PC-3 (cell line): ENCODE measurements at regions not wholly inside any gene's neighbourhood (a gene's known extent, or its start where the extent isn't known, plus 50 kb on each side); places are given as distances from the start of the nearest gene placed in this dataset.

Experiments
- ATAC-seq: fragments of 200-7000 bp; cut with Tn5 transposase; 2 replicates; pipeline ENCODE4 v1.9.1; 2020; ENCODE audit warnings: mild to moderate bottlenecking, moderate library complexity
- BruUV-seq: library from RNA; stranded (reverse); fragments of 400-500 nt; replicated peaks from 2 replicates; lab custom pipeline; 2021; lab: Mats Ljungman, UMichigan
- CTCF ChIA-PET: fragments of 300-600 bp; sonication (Branson Sonifier 250); formaldehyde crosslinking; loops from one replicate; lab custom pipeline; 2022; ENCODE audit warnings: antibody characterized with exemption; lab: Charles Lee
- POLR2A ChIA-PET: fragments of 300-600 bp; sonication (Branson Sonifier 250); formaldehyde crosslinking; loops from one replicate; lab custom pipeline; 2022; ENCODE audit warnings: antibody characterized with exemption; ENCODE audit not compliant: unreplicated experiment; lab: Charles Lee
- DNase-seq: peaks from one replicate; pipeline ENCODE4 v3.0.0-alpha.2; 2015
- H2AFZ ChIP-seq: fragments of 300-600 bp; sonication (generic); 2 replicates; pipeline ENCODE4 v1.6.0; 2016; ENCODE audit warnings: antibody characterized with exemption, low read length
- H3F3A ChIP-seq: fragments of 300-600 bp; sonication (generic); one replicate; pipeline ENCODE4 v1.6.0; 2017; ENCODE audit warnings: antibody characterized with exemption, low read length, control low read depth, mild to moderate bottlenecking; ENCODE audit not compliant: unreplicated experiment
- H3K27ac ChIP-seq: fragments of 300-600 bp; sonication (generic); 2 replicates; pipeline ENCODE4 v1.5.1; 2016; ENCODE audit warnings: mild to moderate bottlenecking, low read length
- H3K27me3 ChIP-seq: fragments of 300-600 bp; sonication (generic); 2 replicates; pipeline ENCODE4 v1.6.1; 2016; ENCODE audit warnings: low read length, mixed read lengths
- H3K36me3 ChIP-seq: fragments of 300-600 bp; sonication (generic); 2 replicates; pipeline ENCODE4 v1.6.1; 2016; ENCODE audit warnings: low read depth, mixed run types, low read length, mixed read lengths
- H3K4me1 ChIP-seq: fragments of 300-600 bp; sonication (generic); 2 replicates; pipeline ENCODE4 v1.5.1; 2016; ENCODE audit warnings: low read length; ENCODE audit not compliant: insufficient read depth
- H3K4me2 ChIP-seq: fragments of 300-600 bp; sonication (generic); 2 replicates; pipeline ENCODE4 v1.6.0; 2016; ENCODE audit warnings: low read length
- H3K4me3 ChIP-seq: fragments of 300-600 bp; sonication (generic); 2 replicates; pipeline ENCODE4 v1.5.1; 2016; ENCODE audit warnings: mild to moderate bottlenecking, low read length, mixed read lengths
- H3K79me2 ChIP-seq: fragments of 300-600 bp; sonication (generic); 2 replicates; pipeline ENCODE4 v1.6.1; 2017; ENCODE audit warnings: low read length, mixed read lengths
- H3K9ac ChIP-seq: fragments of 300-600 bp; sonication (generic); 2 replicates; pipeline ENCODE4 v1.6.0; 2016; ENCODE audit warnings: mild to moderate bottlenecking, low read length
- H3K9me2 ChIP-seq: fragments of 300-600 bp; sonication (generic); replicated peaks from 2 replicates; pipeline ENCODE4 v1.6.1; 2016; ENCODE audit warnings: mixed run types, low read length, mixed read lengths
- H3K9me3 ChIP-seq: fragments of 300-600 bp; sonication (generic); 2 replicates; pipeline ENCODE4 v1.6.1; 2016; ENCODE audit warnings: low read length, mixed read lengths
- H4K20me1 ChIP-seq: fragments of 300-600 bp; sonication (generic); 2 replicates; pipeline ENCODE4 v1.6.1; 2016; ENCODE audit warnings: low read length, mixed read lengths
- CTCF ChIP-seq: fragments of 300-600 bp; sonication (generic); conservative IDR thresholded peaks from 2 replicates; pipeline ENCODE4 v1.5.1; 2017; ENCODE audit warnings: antibody characterized with exemption, low read depth, mild to moderate bottlenecking, low read length
- EZH2 ChIP-seq: fragments of 300-600 bp; sonication (generic); IDR thresholded peaks from one replicate; pipeline ENCODE4 v1.6.1; 2017; ENCODE audit warnings: antibody characterized with exemption, mild to moderate bottlenecking, low read length; ENCODE audit not compliant: unreplicated experiment
- EZH2phosphoT487 ChIP-seq: fragments of 300-600 bp; sonication (generic); IDR thresholded peaks from 2 replicates; pipeline ENCODE4 v1.6.1; 2018; ENCODE audit warnings: mild to moderate bottlenecking, antibody characterized with exemption, low read length, borderline replicate concordance
- intact Hi-C: fragments of 100-400 bp; cut with micrococcal nuclease; formaldehyde crosslinking; loops from 2 replicates; pipeline ENCODE4 v1.9.0; 2023

GRCh38 chr6:95119927-95120326 lies 457.4 kb upstream of the MANEA start:
- H3K9ac ChIP-seq, result no peak overlapping the region
- no peak overlapping the region for H3K4me3 ChIP-seq
- intact Hi-C loops, result no loop called here
- H3K27ac ChIP-seq, result no peak overlapping the region
- no peaks in the 10 kb centered on the region for H4K20me1 ChIP-seq
- DNase-seq (no peak), ATAC-seq (no peak)
- ChIA-PET CTCF (no interaction called here), POLR2A (no interaction called here)
- H3K27me3 ChIP-seq, result no peaks in the 10 kb centered on the region
- no peaks in the 10 kb centered on the region for H3K9me3 ChIP-seq
- H3K4me1 ChIP-seq, result no peaks in the 10 kb centered on the region
- TF ChIP-seq CTCF (no peak), EZH2phosphoT487 (no peak), EZH2 (no peak)
- H3K36me3 ChIP-seq, result no peaks in the 10 kb centered on the region
- H3K9me2 ChIP-seq, result no peaks in the 10 kb centered on the region
- H3K4me2 ChIP-seq, result no peak overlapping the region
- H3F3A ChIP-seq, result no peaks in the 10 kb centered on the region
- no peaks in the 10 kb centered on the region for H3K79me2 ChIP-seq
- BruUV-seq, result no TSS peak
- no peak overlapping the region for H2AFZ ChIP-seq

- no peaks in the 10 kb centered on the region for H3K36me3 ChIP-seq
- H3F3A ChIP-seq, result no peaks in the 10 kb centered on the region
- CTCF ChIA-PET, result no interaction called here
- H2AFZ ChIP-seq, result no peak overlapping the region
- H3K9me3 ChIP-seq, result no peaks in the 10 kb centered on the region
- no peaks in the 10 kb centered on the region for H4K20me1 ChIP-seq
- ATAC-seq (no peak), DNase-seq (no peak)
- no TSS peak for BruUV-seq
- intact Hi-C loops, result no loop called here
- no peaks in the 10 kb centered on the region for H3K27me3 ChIP-seq
- no peak overlapping the region for H3K27ac ChIP-seq
- H3K4me1 ChIP-seq, result no peaks in the 10 kb centered on the region
- no peaks in the 10 kb centered on the region for H3K9me2 ChIP-seq
- no peaks in the 10 kb centered on the region for H3K79me2 ChIP-seq
- POLR2A ChIA-PET, result no interaction called here
- TF ChIP-seq EZH2, result no peak
- no peak for TF ChIP-seq CTCF
- TF ChIP-seq EZH2phosphoT487, result no peak
- no peak overlapping the region for H3K4me3 ChIP-seq
- no peak overlapping the region for H3K4me2 ChIP-seq
- H3K9ac ChIP-seq, result no peak overlapping the region
These were observed 456.4 kb upstream of the MANEA start for GRCh38 chr6:95120984-95121383.

- TF ChIP-seq CTCF (no peak), EZH2phosphoT487 (no peak), EZH2 (no peak)
- H3K27me3 ChIP-seq, result no peaks in the 10 kb centered on the region
- intact Hi-C loops, result no loop called here
- no peaks in the 10 kb centered on the region for H3K79me2 ChIP-seq
- H3K9me3 ChIP-seq, result no peaks in the 10 kb centered on the region
- no peaks in the 10 kb centered on the region for H3K36me3 ChIP-seq
- POLR2A ChIA-PET, result no interaction called here
- no peaks in the 10 kb centered on the region for H3K4me1 ChIP-seq
- ATAC-seq (no peak), DNase-seq (no peak)
- BruUV-seq, result no TSS peak
- H3K4me2 ChIP-seq, result no peak overlapping the region
- H3K9ac ChIP-seq, result no peak overlapping the region
- H4K20me1 ChIP-seq, result no peaks in the 10 kb centered on the region
- H2AFZ ChIP-seq, result no peak overlapping the region
- no peak overlapping the region for H3K27ac ChIP-seq
- no peak overlapping the region for H3K4me3 ChIP-seq
- no peaks in the 10 kb centered on the region for H3F3A ChIP-seq
- H3K9me2 ChIP-seq, result no peaks in the 10 kb centered on the region
- CTCF ChIA-PET, result no interaction called here
These were observed 450.1 kb upstream of the MANEA start for GRCh38 chr6:95127261-95127660.
